ENCODE measurements at regions not wholly inside any gene's neighbourhood (a gene's known extent, or its start where the extent isn't known, plus 50 kb on each side); places are given as distances from the start of the nearest gene placed in this dataset.
"Not testable (repeated sequence)": the region's sequence is repeated elsewhere in the genome, so short reads cannot be mapped to it uniquely, and the experiment has no call there.

DNA sequence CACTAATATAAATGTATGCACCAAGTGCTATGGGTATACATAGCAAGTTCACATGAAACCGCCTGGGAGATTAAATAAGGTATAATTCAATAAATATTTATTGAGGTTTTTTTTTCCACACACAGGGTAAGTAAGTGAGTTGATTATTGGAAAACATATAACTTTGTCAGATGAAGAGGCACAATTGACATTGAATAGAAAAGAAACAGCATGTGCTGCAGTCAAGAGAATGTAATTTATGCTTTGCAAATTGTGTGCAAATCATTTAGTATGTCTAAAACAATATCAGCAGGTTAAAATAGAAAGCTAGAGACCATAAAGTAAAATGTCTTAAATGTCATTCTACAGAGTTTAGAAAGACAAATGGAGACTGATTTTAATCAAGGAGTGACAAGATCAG is 560.0 kb downstream of the AMY1C start:
- DNase-seq (ENCODE audit: low read depth in 2 of 2): no peak

DNA sequence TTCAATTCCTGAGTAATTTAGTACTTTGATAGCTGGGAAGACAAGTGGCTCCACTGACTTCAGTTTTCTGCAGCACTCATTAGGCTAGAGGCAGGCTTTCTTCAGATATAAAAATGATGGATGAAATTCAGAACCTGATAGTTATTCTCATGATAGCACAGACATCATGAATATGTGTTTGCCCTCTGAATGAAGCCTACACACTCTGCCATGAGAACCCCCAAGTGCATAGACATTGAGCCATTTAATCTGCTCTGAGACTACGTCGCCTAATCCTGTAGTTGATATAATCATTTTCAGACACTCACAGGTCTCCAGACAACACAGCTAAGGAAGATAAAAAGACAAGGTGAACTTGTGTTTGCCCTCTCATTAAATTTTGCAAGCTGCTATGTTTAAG is 566.1 kb downstream of the AMY1C start:
- DNase-seq (ENCODE audit: low read depth in 2 of 2): no peak

DNA sequence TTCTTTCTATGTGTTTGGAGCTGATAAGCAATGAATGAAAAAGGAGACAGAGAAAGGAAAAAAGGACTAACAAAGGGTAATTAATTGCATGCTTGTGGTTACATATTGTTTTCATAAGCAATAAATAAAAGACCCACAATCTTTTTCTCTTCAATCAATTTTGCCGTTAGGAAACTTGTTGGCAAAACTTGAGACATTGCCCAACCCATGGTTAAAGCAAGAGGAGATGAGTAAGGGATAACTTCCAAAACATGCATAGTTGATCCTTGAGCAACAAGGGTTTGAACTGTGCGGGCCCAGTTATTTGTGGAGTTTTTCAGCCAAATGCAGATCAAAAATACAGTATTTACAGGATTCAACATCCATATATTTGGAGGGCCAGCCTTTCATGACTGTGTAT is 572.4 kb downstream of the AMY1C start:
- no peak for DNase-seq (ENCODE audit: low read depth in 2 of 2)

DNA sequence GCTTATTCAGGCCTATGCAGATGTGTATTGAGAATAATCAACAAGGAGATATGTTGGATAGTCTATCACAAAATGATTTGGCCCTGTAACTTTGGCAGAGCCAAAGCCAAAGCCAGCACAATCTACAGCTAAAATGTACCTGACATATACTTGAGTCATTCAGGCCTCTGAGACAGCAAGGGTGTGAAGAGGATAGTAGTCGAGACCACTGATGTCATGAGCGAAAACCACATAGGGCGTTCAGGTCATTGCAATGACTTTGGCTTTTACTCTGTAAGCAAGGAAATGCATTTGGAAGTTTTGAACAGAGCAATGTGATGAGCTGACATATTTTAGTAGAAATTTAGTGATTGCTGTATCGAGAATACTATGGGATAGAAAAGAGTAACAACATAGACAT is 579.6 kb downstream of the AMY1C start:
- DNase-seq (ENCODE audit: low read depth in 2 of 2): no peak

DNA sequence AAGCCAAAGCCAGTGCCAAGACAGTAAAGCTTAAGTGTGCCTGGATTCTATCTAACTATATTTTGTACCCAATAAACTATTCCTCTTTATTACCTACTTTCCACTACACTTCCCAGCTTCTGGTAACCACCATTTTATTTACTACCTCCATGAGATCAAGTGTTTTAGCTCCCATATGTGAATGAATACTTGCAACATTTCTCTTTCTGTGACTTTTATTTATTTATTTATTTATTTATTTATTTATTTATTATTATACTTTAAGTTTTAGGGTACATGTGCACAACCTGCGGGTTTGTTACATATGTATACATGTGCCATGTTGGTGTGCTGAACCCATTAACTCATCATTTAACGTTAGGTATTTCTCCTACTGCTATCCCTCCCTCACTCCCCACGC is 582.1 kb downstream of the AMY1C start:
- no peak for DNase-seq (ENCODE audit: low read depth in 2 of 2)

DNA sequence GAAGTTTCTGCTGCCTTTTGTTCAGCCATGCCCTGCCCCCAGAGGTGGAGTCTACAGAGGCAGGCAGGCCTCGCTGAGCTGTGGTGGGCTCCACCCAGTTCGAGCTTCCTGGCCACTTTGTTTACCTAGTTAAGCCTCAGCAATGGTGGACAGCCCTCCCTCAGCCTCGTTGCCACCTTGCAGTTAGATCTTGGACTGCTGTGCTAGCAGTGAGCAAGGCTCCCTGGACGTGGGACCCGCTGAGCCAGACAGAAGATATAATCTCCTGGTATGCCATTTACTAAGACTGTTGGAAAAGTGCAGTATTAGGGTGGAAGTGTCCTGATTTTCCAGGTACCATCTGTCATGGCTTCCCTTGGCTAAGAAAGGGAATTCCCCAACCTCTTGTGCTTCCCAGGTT is 588.2 kb downstream of the AMY1C start:
- not testable (repeated sequence) for DNase-seq (ENCODE audit: low read depth in 2 of 2)

DNA sequence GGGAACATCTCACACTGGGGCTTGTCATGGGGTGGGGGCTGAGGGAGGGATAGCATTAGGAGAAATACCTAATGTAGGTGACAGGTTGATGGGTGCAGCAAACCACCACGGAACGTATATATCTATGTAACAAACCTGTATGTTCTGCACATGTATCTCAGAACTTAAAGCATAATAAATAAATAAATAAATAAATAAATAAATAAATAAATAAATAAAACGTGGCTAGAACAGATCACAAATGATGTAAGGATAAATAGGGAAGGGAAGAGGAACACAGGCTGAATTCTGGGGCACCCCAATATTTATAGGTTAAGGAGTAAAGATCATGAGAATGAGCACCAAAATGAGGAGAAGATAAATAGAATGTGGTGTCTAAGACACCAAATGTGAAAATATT is 592.2 kb downstream of the AMY1C start:
- no peak for DNase-seq (ENCODE audit: low read depth in 2 of 2)

DNA sequence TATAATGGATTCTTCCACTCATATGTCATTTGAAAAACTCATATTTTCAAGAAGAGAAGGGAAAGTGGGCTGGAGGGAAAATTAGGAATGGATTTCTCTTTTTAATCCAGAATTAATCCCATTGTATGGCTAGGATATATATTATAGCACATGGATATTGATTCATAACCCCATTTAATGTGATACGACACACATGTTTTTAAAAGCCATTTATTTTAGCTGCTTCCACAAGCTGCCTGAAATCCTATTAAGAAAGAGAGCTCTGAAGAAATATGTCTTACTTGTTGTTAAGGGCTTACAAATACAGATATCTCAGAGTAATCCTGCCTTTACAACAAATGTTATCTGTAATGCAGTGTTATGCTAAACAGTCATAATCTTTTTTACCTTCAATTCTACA is 598.6 kb downstream of the AMY1C start:
- DNase-seq (ENCODE audit: low read depth in 2 of 2): no peak

DNA sequence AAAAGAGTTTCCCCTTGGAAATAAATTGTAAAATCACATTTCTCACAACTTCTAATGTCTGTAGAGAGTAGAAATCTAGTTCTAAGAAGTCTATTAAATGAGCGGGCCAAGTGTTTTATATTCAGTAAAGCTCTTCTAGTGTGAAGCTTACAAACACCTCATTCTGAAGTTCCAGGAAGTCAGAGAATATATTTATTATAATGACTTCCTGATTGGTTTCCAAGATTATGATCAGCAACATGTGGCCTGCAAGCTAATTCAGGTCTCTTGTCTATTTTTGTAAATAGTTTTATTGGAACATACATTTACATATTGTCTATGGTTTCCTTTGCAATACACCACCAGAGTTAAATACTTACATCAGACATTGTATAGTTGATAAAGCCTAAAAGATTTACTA is 603.9 kb downstream of the AMY1C start:
- DNase-seq (ENCODE audit: low read depth in 2 of 2): no peak

DNA sequence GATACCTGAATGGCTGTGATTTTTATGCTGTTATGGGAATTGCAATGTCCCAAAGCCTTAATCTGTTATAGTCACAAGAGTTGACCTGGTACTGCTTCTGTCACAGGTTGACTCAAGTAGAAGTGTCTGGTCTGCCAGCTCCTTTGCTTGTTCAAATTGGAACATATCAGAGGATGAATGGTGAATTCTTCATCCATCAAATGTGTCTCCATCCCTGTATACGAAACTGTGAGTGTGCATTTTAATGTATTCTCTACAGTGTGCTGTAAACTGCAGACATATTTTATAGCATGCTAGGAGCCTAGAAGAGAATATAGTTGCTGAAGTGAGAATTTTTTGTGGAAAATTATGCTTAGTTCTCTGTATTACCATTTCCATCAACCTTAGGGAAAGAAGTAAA is 608.4 kb downstream of the AMY1C start:
- DNase-seq (ENCODE audit: low read depth in 2 of 2): no peak

DNA sequence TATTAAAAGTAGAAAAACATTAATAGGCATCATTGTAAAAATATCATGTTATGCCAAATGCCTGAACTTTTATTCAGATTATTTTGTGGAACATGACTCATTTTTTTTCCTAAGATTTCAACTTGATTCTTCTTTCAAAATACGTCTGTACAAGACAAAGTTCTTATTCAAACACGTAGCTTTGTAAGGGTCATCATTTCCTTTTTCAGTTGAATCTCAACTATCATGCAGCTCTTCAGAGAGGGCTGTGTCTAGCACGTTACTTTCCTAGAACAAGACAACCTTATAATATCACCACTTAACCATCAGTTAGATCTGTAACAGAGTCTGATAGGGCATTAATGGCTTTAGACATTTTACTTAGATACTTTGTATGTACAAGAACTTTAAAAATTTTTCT is 608.9 kb downstream of the AMY1C start:
- no peak for DNase-seq (ENCODE audit: low read depth in 2 of 2)

DNA sequence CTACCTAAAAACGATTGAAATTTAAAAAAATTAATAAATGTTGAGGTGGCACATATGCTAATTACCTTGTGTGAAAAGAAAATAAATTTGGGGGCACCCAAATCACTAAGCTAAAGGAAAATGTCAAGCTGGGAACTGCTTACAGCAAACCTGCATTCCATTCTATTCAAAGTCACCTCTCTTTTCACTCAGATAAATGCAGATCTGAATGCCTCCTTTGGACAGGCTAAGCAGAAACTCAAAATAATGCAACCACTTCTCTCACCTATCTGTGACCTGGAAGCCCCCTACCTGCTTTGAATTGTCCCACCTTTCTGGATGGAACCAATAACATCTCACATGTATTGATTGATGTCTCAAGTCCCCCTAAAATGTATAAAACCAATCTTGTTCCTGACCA is 628.7 kb downstream of the AMY1C start:
- no peak for DNase-seq (ENCODE audit: low read depth in 2 of 2)

DNA sequence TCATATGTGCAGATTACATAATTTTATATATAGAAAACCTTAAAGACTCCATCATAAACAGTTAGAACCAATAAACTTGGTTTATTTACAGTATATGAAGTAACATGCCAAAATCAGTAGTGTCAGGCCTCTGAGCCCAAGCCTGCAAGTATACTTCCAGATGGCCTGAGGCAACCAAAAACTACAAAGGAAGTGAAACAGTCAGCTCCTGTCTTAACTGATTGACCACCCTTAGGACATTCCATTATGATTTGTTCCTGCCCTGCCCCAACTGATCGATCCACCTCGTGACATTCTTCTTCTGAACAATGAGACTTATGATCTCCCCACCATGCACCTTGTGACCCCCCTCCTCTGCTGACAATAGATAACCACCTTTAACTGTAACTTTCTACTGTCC is 630.3 kb downstream of the AMY1C start:
- no peak for DNase-seq (ENCODE audit: low read depth in 2 of 2)

DNA sequence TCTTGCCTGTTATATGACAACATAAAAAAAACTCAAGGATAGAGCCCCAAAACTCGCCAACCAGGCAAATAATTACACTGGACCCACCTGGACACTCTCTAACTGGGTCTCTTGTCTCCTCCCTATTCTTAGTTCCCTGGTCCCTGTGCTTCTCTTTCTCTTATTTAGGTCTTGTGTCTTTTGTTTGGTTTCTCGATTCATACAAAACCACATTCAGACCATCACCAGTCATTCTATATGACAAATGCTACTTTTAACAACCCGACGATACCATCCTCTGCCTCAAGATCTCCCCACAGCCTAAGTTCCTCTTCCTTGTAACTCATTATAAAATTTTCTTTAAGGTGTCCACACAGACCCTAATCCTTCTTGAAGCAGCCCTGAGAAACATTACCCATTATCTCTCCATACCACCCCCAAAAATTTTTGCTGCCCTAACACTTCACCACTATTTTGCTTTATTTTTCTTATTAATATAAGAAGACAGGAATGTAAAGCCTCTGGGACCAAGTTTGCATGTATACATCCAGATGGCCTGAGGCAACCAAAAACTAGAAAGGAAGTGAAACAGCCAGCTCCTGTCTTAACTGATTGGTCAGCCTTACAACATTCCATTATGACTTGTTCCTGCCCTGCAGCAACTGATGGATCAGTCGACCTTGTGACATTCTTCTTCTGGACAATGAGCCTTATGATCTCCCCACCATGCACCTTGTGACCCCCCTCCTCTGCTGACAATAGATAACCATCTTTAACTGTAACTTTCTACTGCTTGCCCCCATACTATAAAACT is 638.2 kb downstream of the AMY1C start:
- DNase-seq (ENCODE audit: low read depth in 2 of 2): no peak

DNA sequence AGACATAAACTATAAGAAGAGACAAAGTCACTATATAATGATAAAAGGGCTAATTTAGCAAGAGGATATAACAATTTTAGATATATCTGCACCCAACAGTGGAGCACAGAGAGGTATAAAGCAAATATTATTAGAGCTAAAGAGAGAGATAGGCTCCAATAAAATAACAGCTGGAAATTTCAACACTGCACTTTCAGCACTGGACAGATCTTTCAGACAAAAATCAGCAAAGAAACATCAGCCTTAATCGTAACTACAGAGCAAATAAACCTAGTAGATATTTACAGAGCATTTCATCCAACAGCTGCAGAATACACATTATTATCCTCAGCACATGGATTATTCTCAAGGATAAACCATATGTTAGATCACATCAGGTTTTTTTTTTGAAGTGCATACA is 642.9 kb downstream of the AMY1C start:
- DNase-seq (ENCODE audit: low read depth in 2 of 2): no peak

DNA sequence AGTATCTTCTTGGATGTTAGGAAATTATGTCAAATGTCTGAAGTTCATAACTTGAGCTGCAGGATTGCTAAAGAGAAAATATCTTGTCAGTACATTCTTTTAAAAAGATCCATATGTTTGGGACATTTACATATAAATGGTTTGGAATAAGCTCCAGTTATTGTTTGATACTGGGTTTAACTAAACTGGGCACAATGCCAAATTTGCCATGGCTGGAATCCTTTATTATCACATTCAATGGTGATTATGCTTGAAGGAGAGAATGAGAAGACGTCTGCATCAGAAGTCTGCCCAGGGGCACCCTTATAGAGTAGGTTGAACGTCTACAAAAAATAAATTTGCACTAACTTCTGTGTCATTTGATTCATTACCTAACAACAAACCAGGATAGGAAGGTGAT is 652.5 kb downstream of the AMY1C start:
- no peak for DNase-seq (ENCODE audit: low read depth in 2 of 2)

DNA sequence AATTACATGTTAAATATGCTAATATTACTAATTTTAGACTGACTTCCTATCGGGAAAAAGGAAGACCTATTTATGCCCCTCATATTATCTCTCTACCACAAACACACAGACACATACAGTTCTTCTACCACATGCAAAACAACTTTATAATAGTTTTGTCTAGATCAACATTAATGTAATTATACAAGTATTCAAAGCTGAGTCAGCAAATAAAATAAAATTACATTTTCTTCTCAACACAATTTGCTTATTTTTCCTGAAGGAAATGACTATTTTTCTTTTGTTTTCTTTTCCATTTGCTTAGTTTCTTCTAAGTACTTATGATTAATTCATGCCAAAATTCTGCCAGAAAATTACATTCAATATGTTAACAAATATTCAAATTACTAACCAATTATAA is 654.2 kb downstream of the AMY1C start:
- DNase-seq (ENCODE audit: low read depth in 2 of 2): no peak

DNA sequence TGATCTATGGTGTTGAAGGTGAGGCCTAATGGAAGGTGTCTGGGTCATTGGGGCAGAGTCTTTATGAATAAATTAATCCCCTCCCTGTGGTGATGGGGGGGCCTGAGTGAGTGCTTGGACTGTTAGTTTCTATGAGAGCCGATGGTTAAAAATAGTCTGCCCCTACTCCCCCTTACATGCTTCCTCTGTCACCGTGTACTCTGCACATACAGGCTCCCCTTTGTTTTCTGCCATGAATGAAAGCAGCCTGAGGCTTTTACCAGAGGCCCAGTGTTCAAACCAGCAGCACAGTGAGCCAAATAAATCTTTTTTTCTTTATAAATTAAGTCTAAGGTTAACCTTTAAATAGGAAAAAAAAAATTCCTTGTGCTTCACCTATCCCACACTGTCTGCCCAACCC is 657.0 kb downstream of the AMY1C start:
- no peak for DNase-seq (ENCODE audit: low read depth in 2 of 2)

DNA sequence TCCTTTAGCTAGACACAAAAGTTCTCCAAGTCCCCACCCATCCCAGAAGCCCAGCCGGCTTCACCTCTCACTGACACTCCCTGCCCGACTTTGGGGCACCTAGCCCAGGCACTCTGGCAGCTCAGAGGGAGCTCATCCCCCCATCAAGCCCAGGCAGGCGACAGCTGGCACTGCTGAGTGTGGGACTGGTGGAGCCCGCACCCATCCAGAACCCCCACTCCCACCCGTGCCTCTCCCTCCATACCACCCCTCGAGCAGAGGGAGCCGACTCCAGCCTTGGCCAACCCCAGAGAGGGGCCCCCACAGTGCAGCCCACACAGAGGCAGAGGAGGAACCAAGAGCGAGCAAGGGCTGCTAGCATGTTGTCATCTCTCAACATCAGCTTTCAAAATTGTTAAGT is 658.6 kb downstream of the AMY1C start:
- DNase-seq (ENCODE audit: low read depth in 2 of 2): no peak

DNA sequence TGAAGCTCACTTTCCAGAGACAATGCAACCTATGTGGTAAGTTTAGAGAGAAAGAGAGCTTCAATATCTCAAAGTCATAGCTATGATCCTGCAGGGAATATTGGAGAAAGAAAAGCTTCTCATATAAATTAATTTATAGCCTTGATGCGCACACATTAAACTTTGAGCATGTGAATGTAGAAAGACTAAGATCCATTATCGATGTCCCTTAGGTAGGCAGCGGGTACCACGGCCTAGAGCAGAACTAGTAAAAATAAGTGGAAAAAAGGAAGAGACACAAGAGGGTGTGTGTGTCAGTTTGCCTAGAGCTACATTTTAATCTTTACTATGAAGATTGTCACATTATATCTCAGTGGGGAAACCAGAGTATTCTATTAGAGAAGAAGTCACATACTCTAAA is 685.6 kb downstream of the AMY1C start:
- DNase-seq (ENCODE audit: low read depth in 2 of 2): no peak

DNA sequence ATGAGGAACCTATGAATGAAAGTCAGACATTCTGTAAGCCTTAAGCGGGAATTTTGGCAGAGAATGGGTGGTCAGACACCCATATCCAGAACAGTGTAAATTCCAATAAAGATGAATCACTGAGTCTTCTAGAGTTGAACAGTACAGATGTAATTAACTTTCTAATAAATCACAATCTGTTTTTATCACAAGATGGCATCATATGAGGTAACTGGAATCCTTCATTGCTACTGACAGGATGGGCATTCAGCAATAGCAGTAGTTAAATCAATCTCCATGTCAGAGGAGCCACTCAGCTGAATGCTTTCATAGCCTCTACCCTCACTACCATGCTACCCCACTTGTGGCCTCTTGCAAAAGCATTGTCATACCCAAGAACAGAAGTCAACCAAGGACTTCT is 690.3 kb downstream of the AMY1C start:
- no peak for DNase-seq (ENCODE audit: low read depth in 2 of 2)

DNA sequence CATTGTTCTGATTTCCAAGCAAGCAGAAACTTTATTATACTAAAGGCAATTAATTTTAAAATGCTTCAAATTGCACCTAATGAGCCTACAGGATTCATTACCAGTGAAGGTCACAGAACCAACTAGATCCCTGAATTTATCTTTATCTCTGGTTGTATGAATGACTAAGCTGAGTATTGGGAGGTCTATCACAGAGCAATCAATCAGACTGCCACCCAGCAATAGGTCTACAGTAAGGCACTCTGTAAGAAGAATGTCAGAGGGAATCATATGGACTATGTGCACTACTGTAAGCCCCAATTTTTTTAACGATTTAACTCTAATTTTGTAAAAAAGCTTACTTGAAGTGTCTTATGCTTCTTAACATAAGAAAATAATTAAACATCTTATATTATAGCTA is 707.0 kb downstream of the AMY1C start:
- DNase-seq (ENCODE audit: low read depth in 2 of 2): no peak

DNA sequence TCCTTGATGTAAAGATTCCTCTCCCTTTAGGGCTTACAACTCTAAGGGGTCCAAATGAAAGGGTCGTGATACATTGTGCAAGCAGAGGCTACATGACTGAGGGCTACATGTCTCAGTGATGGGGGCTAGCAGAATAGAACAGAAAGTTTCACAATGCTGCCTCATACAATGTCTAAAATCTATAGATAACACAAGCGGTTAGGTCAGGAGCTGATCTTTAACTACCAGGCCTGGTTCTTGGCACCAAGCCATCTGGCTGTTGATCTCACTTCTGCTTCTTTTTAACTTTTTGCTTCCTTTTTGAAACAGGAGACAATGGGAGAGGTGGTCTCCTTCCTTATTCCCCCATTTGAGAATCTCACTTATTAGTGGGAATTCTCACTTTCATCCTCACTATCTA is 710.2 kb downstream of the AMY1C start:
- no peak for DNase-seq (ENCODE audit: low read depth in 2 of 2)

DNA sequence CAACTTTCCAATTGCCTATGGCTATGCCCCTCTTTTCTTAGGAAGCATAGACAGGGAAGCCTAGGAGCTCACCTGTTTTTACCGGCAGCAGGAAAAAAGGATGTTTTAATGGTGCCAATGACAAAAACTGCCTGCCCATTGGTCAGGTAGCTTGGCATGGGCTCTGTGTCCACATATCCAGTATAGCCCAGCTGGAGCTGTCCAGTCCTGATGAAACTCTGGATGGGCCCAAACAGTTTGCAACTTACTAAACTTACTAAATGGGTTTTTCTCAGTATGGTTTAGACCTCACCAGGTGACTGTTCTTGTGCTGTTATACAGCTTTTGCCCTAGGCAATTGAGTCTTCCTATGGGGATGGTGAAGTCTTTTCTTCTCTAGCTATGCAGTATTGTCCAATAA is 711.2 kb downstream of the AMY1C start:
- no peak for DNase-seq (ENCODE audit: low read depth in 2 of 2)
